ENCODE measurements at regions not wholly inside any gene's neighbourhood (a gene's known extent, or its start where the extent isn't known, plus 50 kb on each side); places are given as distances from the start of the nearest gene placed in this dataset.

- DNase-seq (ENCODE audit: extremely low read depth, low read depth) = no peak
- TF ChIP-seq CTCF (IDR thresholded peaks at IDR 0.05; ENCODE audit: low read depth, low read length) = no peak
These were observed 71.0 kb downstream of the MED10 start for GRCh38 chr5:6307304-6307703.

GRCh38 chr5:6305853-6306252 is 72.5 kb downstream of the MED10 start:
- no peak for TF ChIP-seq CTCF (IDR thresholded peaks at IDR 0.05; ENCODE audit: low read depth, low read length)
- DNase-seq (ENCODE audit: extremely low read depth, low read depth) = no peak

DNA sequence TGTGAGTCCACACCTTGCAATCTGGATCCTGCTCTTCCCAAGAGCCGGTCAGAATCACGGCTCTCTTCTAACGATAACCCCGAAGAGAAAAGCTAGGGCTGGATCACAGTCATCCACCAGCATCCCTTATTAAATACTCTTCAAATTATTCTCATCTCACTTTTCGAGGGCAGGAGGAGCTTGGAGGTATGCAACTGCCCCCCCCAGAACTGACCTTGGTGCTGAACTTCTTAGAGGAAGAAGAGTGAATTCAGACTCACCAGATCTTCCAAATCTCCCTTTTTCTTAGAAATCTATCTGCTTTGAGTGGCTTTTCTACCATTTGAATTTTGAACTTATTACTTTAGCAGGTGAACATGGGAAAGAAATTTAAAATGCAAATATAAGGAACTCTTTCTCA is 75.7 kb downstream of the MED10 start:
- DNase-seq (ENCODE audit: extremely low read depth, low read depth) = no peak
- no peak for TF ChIP-seq CTCF (IDR thresholded peaks at IDR 0.05; ENCODE audit: low read depth, low read length)

- no peak for TF ChIP-seq CTCF (IDR thresholded peaks at IDR 0.05; ENCODE audit: low read depth, low read length)
- DNase-seq (ENCODE audit: extremely low read depth, low read depth) = no peak
These were observed 76.3 kb downstream of the MED10 start for GRCh38 chr5:6302075-6302474.

GRCh38 chr5:6296524-6296923 is 81.8 kb downstream of the MED10 start:
- no peak for DNase-seq (ENCODE audit: extremely low read depth, low read depth)
- TF ChIP-seq CTCF (IDR thresholded peaks at IDR 0.05; ENCODE audit: low read depth, low read length) = no peak

- DNase-seq (ENCODE audit: extremely low read depth, low read depth) = no peak
- TF ChIP-seq CTCF (IDR thresholded peaks at IDR 0.05; ENCODE audit: low read depth, low read length) = no peak; the same call in 1 of the 2 replicates
These were observed 86.4 kb downstream of the MED10 start for GRCh38 chr5:6291961-6292360.

GRCh38 chr5:6289239-6289638 is 89.1 kb downstream of the MED10 start:
- no peak for TF ChIP-seq CTCF (IDR thresholded peaks at IDR 0.05; ENCODE audit: low read depth, low read length)
- no peak for DNase-seq (ENCODE audit: extremely low read depth, low read depth)
